ENCODE measurements at regions not wholly inside any gene's neighbourhood (a gene's known extent, or its start where the extent isn't known, plus 50 kb on each side); places are given as distances from the start of the nearest gene placed in this dataset.
"Not testable (repeated sequence)": the region's sequence is repeated elsewhere in the genome, so short reads cannot be mapped to it uniquely, and the experiment has no call there.

DNA sequence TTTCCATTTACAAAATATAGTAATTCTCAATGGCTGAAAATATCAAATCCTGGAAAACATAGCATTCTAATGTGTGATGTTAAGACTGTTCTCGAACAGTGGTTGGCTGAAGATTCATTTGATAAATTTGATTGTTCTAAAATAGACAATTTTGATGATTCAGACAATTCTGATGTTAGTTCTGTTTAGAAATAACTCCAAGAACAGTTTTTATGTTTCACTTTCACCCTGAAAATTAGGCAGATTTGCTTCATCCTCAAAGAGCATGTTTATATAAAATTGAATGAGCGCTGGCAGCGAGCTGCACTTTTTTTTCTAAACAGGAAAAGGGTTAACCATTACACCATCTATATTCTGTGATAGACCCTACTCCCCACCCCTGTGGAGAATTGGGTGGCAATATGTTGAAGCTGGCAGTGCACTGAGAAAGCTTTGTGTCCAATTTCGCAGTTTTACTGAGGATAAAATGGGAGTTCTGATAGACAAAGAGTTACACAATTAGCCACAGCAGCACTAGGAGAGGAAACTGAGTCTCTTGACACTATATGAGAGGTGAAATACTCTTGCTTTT, 69.6 kb upstream of the TMED7 start:
- Histone ChIP-seq H3K4me1 (ENCODE audit: low read depth) (no peaks in the 10 kb centered on the region), H3K36me3 (no peaks in the 10 kb centered on the region), H3K27me3 (no peaks in the 10 kb centered on the region), H3K9me3 (ENCODE audit: low read depth) (no peaks in the 10 kb centered on the region), H3K4me3 (no peak overlapping the region), H3K27ac (no peak overlapping the region)
- DNase-seq (ENCODE audit: low read depth in 1 of 2, low spot score in 1 of 2), result no peak
- TF ChIP-seq, protein P1, sequence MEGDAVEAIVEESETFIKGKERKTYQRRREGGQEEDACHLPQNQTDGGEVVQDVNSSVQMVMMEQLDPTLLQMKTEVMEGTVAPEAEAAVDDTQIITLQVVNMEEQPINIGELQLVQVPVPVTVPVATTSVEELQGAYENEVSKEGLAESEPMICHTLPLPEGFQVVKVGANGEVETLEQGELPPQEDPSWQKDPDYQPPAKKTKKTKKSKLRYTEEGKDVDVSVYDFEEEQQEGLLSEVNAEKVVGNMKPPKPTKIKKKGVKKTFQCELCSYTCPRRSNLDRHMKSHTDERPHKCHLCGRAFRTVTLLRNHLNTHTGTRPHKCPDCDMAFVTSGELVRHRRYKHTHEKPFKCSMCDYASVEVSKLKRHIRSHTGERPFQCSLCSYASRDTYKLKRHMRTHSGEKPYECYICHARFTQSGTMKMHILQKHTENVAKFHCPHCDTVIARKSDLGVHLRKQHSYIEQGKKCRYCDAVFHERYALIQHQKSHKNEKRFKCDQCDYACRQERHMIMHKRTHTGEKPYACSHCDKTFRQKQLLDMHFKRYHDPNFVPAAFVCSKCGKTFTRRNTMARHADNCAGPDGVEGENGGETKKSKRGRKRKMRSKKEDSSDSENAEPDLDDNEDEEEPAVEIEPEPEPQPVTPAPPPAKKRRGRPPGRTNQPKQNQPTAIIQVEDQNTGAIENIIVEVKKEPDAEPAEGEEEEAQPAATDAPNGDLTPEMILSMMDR (IDR thresholded peaks at IDR 0.05; ENCODE audit: low read depth, low read length), result no peak

DNA sequence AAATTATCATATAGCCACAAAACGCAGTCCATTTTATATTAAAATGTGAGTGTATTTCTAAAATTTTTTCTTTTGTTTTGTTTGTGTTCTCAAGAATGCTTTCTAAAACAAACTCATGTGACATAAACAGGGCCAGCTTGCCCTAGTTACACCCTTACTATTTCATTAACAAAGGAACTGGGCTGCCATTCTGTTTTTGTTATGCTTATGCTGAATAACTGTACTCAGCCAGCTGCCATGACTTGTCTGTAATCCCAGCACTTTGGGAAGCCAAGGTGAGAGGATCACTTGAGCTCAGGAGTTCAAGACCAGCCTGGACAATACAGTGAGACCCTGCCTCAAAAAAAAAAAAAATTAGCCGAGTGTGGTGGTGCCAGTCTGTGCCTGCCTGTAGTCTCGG, 66.0 kb upstream of the TMED7 start:
- not testable (repeated sequence) for H3K9me3 ChIP-seq (ENCODE audit: low read depth); H3K36me3 ChIP-seq; H3K4me3 ChIP-seq; H3K27me3 ChIP-seq; DNase-seq (ENCODE audit: low read depth in 1 of 2, low spot score in 1 of 2); H3K27ac ChIP-seq; H3K4me1 ChIP-seq (ENCODE audit: low read depth)

DNA sequence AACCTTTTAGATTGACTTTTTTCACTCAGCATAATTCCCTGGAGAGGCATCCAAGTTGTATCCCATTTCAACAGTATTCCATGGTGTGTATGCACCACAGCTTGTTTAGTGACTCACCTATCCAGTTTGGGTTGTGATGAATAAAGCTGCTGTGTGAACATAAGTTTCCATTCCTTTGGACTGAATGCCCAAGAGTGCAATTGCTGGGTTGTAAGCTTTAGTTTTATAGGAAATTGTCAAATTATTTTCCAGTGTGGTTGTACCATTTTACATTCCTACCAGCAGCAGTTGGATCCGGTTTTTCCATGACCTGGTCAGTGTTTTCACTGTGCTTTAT, 60.9 kb upstream of the TMED7 start:
- Histone ChIP-seq H3K27me3 (no peaks in the 10 kb centered on the region), H3K27ac (no peak overlapping the region), H3K4me1 (ENCODE audit: low read depth) (no peaks in the 10 kb centered on the region), H3K9me3 (ENCODE audit: low read depth) (no peaks in the 10 kb centered on the region), H3K4me3 (no peak overlapping the region), H3K36me3 (no peaks in the 10 kb centered on the region)
- TF ChIP-seq, protein P1 (IDR thresholded peaks at IDR 0.05; ENCODE audit: low read depth, low read length), result no peak
- DNase-seq (ENCODE audit: low read depth in 1 of 2, low spot score in 1 of 2), result no peak

DNA sequence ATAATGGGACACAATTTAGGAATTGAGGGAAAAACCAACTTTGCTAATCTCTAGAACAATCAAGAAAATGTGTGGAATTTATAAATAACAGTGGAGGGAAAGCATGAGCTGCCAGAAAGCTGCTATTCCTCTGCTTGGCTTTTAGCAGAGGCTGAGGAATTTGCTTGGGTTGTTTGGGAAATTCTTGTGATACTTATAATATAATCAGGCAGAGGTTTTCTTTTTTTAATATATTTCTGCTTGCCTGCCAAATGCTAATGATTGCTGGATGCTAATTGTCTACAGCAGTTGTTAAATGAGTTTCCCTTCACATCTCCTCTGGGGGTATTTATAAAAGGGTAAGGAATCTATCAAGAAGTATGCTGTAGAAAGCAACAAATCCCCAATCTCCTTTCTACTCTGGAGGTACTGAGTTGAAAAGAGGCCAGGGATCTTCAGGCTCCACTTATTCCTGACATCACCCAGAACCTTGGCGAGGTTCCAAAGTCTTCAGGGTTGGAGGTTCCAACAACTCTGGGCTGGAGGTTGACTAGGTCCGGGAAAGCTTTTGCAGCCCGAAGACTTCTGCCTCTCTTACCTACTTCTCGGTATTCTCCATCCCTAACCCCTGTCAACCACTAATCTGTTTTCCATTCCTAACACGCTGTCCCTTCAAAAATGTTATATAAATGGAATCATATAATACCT, 60.4 kb upstream of the TMED7 start:
- Histone ChIP-seq H3K9me3 (ENCODE audit: low read depth) (no peaks in the 10 kb centered on the region), H3K27me3 (no peaks in the 10 kb centered on the region), H3K4me1 (ENCODE audit: low read depth) (no peaks in the 10 kb centered on the region), H3K36me3 (no peaks in the 10 kb centered on the region), H3K27ac (no peak overlapping the region), H3K4me3 (no peak overlapping the region)
- TF ChIP-seq, protein P1 (IDR thresholded peaks at IDR 0.05; ENCODE audit: low read depth, low read length), result no peak
- DNase-seq (ENCODE audit: low read depth in 1 of 2, low spot score in 1 of 2), result peak; percentile 15 to 20

DNA sequence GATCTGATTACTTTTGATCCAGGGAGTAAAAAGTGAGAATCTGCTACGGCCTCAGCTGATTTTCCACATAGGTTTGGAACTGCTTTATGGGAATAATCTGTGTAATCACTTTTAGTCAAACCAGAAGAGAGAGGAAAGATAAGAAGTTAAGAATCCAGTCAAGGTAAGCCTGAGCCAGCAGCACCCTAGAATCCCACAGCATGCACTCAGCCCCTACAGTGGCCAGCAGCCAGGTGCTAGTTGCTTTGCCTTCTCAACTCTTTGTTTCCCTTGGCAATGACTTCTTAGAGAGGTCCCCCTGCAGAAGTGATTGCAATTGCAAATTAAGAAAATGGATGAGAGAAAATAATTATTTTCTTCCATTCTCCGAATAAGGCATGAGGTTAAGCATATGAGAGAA, 59.7 kb upstream of the TMED7 start:
- Histone ChIP-seq H3K4me1 (ENCODE audit: low read depth) (no peaks in the 10 kb centered on the region), H3K36me3 (no peaks in the 10 kb centered on the region), H3K27me3 (no peaks in the 10 kb centered on the region), H3K9me3 (ENCODE audit: low read depth) (no peaks in the 10 kb centered on the region), H3K27ac (no peak overlapping the region), H3K4me3 (no peak overlapping the region)
- TF ChIP-seq, protein P1 (IDR thresholded peaks at IDR 0.05; ENCODE audit: low read depth, low read length), result no peak
- no peak for DNase-seq (ENCODE audit: low read depth in 1 of 2, low spot score in 1 of 2)

DNA sequence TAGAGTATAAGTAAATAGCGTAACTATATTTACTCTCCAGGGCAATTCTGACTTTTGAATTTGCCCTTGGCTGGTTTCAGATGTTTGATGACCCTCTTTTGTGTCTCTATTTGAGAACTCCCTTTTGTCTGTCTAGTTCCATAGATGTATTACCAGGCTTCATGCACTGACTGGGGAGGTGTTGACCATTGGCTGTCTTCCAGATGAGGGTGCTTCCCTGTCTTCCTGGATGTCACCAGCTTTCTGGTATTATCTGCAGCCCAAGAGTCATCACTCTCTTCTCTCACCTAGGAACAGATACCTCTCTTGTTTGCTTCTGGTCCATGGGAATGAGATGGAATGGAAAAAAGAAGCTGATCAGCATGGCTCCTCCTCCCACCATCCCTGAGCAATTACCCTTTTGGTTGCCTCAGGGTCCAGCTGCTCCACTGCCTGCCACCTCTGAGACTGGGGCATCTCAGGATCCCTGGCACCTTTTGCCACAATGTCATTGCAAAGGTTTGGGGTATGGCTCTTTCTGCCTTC, 58.7 kb upstream of the TMED7 start:
- DNase-seq (ENCODE audit: low read depth in 1 of 2, low spot score in 1 of 2), result no peak
- no peak overlapping the region for H3K4me3 ChIP-seq
- H3K27ac ChIP-seq, result no peak overlapping the region
- no peaks in the 10 kb centered on the region for H3K27me3 ChIP-seq
- TF ChIP-seq, protein P1 (IDR thresholded peaks at IDR 0.05; ENCODE audit: low read depth, low read length), result no peak
- no peaks in the 10 kb centered on the region for H3K36me3 ChIP-seq
- H3K9me3 ChIP-seq (ENCODE audit: low read depth), result no peaks in the 10 kb centered on the region
- H3K4me1 ChIP-seq (ENCODE audit: low read depth), result no peaks in the 10 kb centered on the region

Measured in cardiac muscle cell (in vitro differentiated cells and primary cell).